ENCODE measurements at regions not wholly inside any gene's neighbourhood (a gene's known extent, or its start where the extent isn't known, plus 50 kb on each side); places are given as distances from the start of the nearest gene placed in this dataset.

GRCh38 chr12:39047539-39048262 is 142.3 kb upstream of the CPNE8 start:
- no peak for DNase-seq (ENCODE audit: low spot score)

GRCh38 chr12:39044754-39045153 is 139.4 kb upstream of the CPNE8 start:
- no peak for DNase-seq (ENCODE audit: low spot score)

GRCh38 chr12:39043424-39043822 is 138.0 kb upstream of the CPNE8 start:
- DNase-seq (ENCODE audit: low spot score), result no peak

- DNase-seq (ENCODE audit: low spot score), result no peak
These were observed 134.9 kb upstream of the CPNE8 start for GRCh38 chr12:39040275-39040674.

GRCh38 chr12:39037115-39037514 is 131.7 kb upstream of the CPNE8 start:
- DNase-seq (ENCODE audit: low spot score), result no peak

- DNase-seq (ENCODE audit: low spot score), result no peak
These were observed 130.7 kb upstream of the CPNE8 start for GRCh38 chr12:39036105-39036504.

- DNase-seq (ENCODE audit: low spot score), result no peak
These were observed 128.4 kb upstream of the CPNE8 start for GRCh38 chr12:39033782-39034181.

- DNase-seq (ENCODE audit: low spot score), result no peak
These were observed 127.1 kb upstream of the CPNE8 start for GRCh38 chr12:39032448-39032847.

GRCh38 chr12:39032034-39032433 is 126.6 kb upstream of the CPNE8 start:
- no peak for DNase-seq (ENCODE audit: low spot score)

- no peak for DNase-seq (ENCODE audit: low spot score)
These were observed 123.0 kb upstream of the CPNE8 start for GRCh38 chr12:39028382-39028781.

GRCh38 chr12:39012870-39013269 is 107.5 kb upstream of the CPNE8 start:
- no peak for DNase-seq (ENCODE audit: low spot score)

GRCh38 chr12:39011166-39011565 is 105.8 kb upstream of the CPNE8 start:
- no peak for DNase-seq (ENCODE audit: low spot score)

GRCh38 chr12:39010406-39010805 is 105.0 kb upstream of the CPNE8 start:
- no peak for DNase-seq (ENCODE audit: low spot score)

- no peak for DNase-seq (ENCODE audit: low spot score)
These were observed 102.2 kb upstream of the CPNE8 start for GRCh38 chr12:39007619-39008018.

- DNase-seq (ENCODE audit: low spot score), result no peak
These were observed 100.9 kb upstream of the CPNE8 start for GRCh38 chr12:39006286-39006685.

- no peak for DNase-seq (ENCODE audit: low spot score)
These were observed 100.3 kb upstream of the CPNE8 start for GRCh38 chr12:39005671-39006070.

- DNase-seq (ENCODE audit: low spot score), result no peak
These were observed 98.3 kb upstream of the CPNE8 start for GRCh38 chr12:39003541-39004155.

GRCh38 chr12:39000370-39000769 is 95.0 kb upstream of the CPNE8 start:
- DNase-seq (ENCODE audit: low spot score), result no peak

GRCh38 chr12:38998887-38999482 is 93.6 kb upstream of the CPNE8 start:
- no peak for DNase-seq (ENCODE audit: low spot score)

- no peak for DNase-seq (ENCODE audit: low spot score)
These were observed 89.9 kb upstream of the CPNE8 start for GRCh38 chr12:38995249-38995648.

GRCh38 chr12:38985961-38986360 is 80.6 kb upstream of the CPNE8 start:
- no peak for DNase-seq (ENCODE audit: low spot score)

- no peak for DNase-seq (ENCODE audit: low spot score)
These were observed 79.0 kb upstream of the CPNE8 start for GRCh38 chr12:38984388-38984787.

- DNase-seq (ENCODE audit: low spot score), result no peak
These were observed 77.8 kb upstream of the CPNE8 start for GRCh38 chr12:38983117-38983571.
